Adrenal gland (tissue), 5 donors: ENCODE measurements at regions not wholly inside any gene's neighbourhood (a gene's known extent, or its start where the extent isn't known, plus 50 kb on each side); places are given as distances from the start of the nearest gene placed in this dataset.

ENCODE experiments used
- CTCF ChIP-seq, 6 experiments: fragments of 450-650 bp in 4 of 6; fragments of 200-600 bp in 2 of 6; sonication (generic) in 1 of 6; IDR thresholded peaks; 1 replicate in 5 of 6; 2 replicates in 1 of 6; pipeline versions ENCODE4 v1.5.1 to v1.8.0; 2016 to 2021; ENCODE audit warnings: antibody characterized with exemption in 6 of 6, mild to moderate bottlenecking in 2 of 6, moderate library complexity in 1 of 6
- POLR2A ChIP-seq, 2 donors: fragments of 450-650 bp; IDR thresholded peaks; one replicate each; pipeline ENCODE4 v1.6.1; 2017; ENCODE audit warnings: antibody characterized with exemption in 2 of 2, mild to moderate bottlenecking in 2 of 2, moderate library complexity in 1 of 2
- donor health status: DM: no; HTN: no; CAD: no.

GRCh38 chr1:55750628-55750995 lies 535.4 kb upstream of the USP24 start:
- TF ChIP-seq CTCF (IDR thresholded peaks at IDR 0.05), result no peak
- no peak for TF ChIP-seq POLR2A (IDR thresholded peaks at IDR 0.05)
